Type B pancreatic cell (in vitro differentiated cells): ENCODE measurements at regions not wholly inside any gene's neighbourhood (a gene's known extent, or its start where the extent isn't known, plus 50 kb on each side); places are given as distances from the start of the nearest gene placed in this dataset.
"Not testable (repeated sequence)": the region's sequence is repeated elsewhere in the genome, so short reads cannot be mapped to it uniquely, and the experiment has no call there.

Source experiments
- DNase-seq: peaks from one replicate; pipeline ENCODE4 v3.0.0; 2021; ENCODE audit warnings: mixed read lengths; ENCODE audit not compliant: unreplicated experiment; ENCODE audit errors: extremely low spot score
- H3K27ac Mint-ChIP-seq: 2 replicates; pipeline ENCODE4 v1.8.0; 2021; ENCODE audit warnings: mild to moderate bottlenecking, mixed read lengths
- H3K27me3 Mint-ChIP-seq: 2 replicates; pipeline ENCODE4 v1.8.0; 2021; ENCODE audit warnings: mixed read lengths
- H3K36me3 Mint-ChIP-seq: 2 replicates; pipeline ENCODE4 v1.8.0; 2021; ENCODE audit warnings: mixed read lengths
- H3K4me1 Mint-ChIP-seq: one replicate; pipeline ENCODE4 v1.8.0; 2021; ENCODE audit warnings: mixed read lengths; ENCODE audit not compliant: unreplicated experiment
- H3K4me3 Mint-ChIP-seq: 2 replicates; pipeline ENCODE4 v1.8.0; 2021; ENCODE audit warnings: mild to moderate bottlenecking, mixed read lengths
- H3K9me3 Mint-ChIP-seq: 2 replicates; pipeline ENCODE4 v1.8.0; 2021; ENCODE audit warnings: mixed read lengths
- TF ChIP-seq, protein P1 (sequence below): fragments of 200-600 bp; sonication (generic); conservative IDR thresholded peaks from 2 replicates; pipeline ENCODE4 v1.5.0; 2021; ENCODE audit warnings: antibody characterized with exemption, mild to moderate bottlenecking

GRCh38 chr3:18529631-18530030, 104.5 kb upstream of the SATB1 start:
- no peak overlapping the region for H3K27ac Mint-ChIP-seq
- no peak overlapping the region for H3K4me3 Mint-ChIP-seq
- DNase-seq, result no peak
- no peaks in the 10 kb centered on the region for H3K9me3 Mint-ChIP-seq
- TF ChIP-seq, protein P1, sequence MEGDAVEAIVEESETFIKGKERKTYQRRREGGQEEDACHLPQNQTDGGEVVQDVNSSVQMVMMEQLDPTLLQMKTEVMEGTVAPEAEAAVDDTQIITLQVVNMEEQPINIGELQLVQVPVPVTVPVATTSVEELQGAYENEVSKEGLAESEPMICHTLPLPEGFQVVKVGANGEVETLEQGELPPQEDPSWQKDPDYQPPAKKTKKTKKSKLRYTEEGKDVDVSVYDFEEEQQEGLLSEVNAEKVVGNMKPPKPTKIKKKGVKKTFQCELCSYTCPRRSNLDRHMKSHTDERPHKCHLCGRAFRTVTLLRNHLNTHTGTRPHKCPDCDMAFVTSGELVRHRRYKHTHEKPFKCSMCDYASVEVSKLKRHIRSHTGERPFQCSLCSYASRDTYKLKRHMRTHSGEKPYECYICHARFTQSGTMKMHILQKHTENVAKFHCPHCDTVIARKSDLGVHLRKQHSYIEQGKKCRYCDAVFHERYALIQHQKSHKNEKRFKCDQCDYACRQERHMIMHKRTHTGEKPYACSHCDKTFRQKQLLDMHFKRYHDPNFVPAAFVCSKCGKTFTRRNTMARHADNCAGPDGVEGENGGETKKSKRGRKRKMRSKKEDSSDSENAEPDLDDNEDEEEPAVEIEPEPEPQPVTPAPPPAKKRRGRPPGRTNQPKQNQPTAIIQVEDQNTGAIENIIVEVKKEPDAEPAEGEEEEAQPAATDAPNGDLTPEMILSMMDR, result no peak
- no peaks in the 10 kb centered on the region for H3K27me3 Mint-ChIP-seq
- H3K4me1 Mint-ChIP-seq, result no peaks in the 10 kb centered on the region
- H3K36me3 Mint-ChIP-seq, result no peaks in the 10 kb centered on the region

GRCh38 chr3:18527691-18528090, 102.6 kb upstream of the SATB1 start:
- no peak for DNase-seq
- Mint-ChIP-seq H3K27me3 (no peaks in the 10 kb centered on the region), H3K4me1 (no peaks in the 10 kb centered on the region), H3K4me3 (no peak overlapping the region), H3K36me3 (no peaks in the 10 kb centered on the region), H3K27ac (no peak overlapping the region), H3K9me3 (no peaks in the 10 kb centered on the region)
- TF ChIP-seq, protein P1, result no peak

GRCh38 chr3:18526667-18527066, 101.5 kb upstream of the SATB1 start:
- no peak overlapping the region for H3K27ac Mint-ChIP-seq
- no peak overlapping the region for H3K4me3 Mint-ChIP-seq
- H3K4me1 Mint-ChIP-seq, result no peaks in the 10 kb centered on the region
- H3K36me3 Mint-ChIP-seq, result no peaks in the 10 kb centered on the region
- TF ChIP-seq, protein P1, result no peak
- H3K9me3 Mint-ChIP-seq, result no peaks in the 10 kb centered on the region
- no peaks in the 10 kb centered on the region for H3K27me3 Mint-ChIP-seq
- no peak for DNase-seq

GRCh38 chr3:18516170-18516569, 91.0 kb upstream of the SATB1 start:
- not testable (repeated sequence) for DNase-seq, H3K27ac Mint-ChIP-seq, H3K4me1 Mint-ChIP-seq, H3K36me3 Mint-ChIP-seq, H3K9me3 Mint-ChIP-seq, H3K4me3 Mint-ChIP-seq, H3K27me3 Mint-ChIP-seq

- TF ChIP-seq, protein P1, result no peak
- peaks cover 9% of the 10 kb centered on the region for H3K9me3 Mint-ChIP-seq
- no peaks in the 10 kb centered on the region for H3K27me3 Mint-ChIP-seq
- H3K4me3 Mint-ChIP-seq, result no peak overlapping the region
- no peak for DNase-seq
- no peak overlapping the region for H3K27ac Mint-ChIP-seq
- no peaks in the 10 kb centered on the region for H3K36me3 Mint-ChIP-seq
- H3K4me1 Mint-ChIP-seq, result no peaks in the 10 kb centered on the region
Measured at GRCh38 chr3:18513091-18513490, 88.0 kb upstream of the SATB1 start.

GRCh38 chr3:18512007-18512406, 86.9 kb upstream of the SATB1 start:
- H3K4me1 Mint-ChIP-seq, result no peaks in the 10 kb centered on the region
- H3K4me3 Mint-ChIP-seq, result no peak overlapping the region
- H3K36me3 Mint-ChIP-seq, result no peaks in the 10 kb centered on the region
- H3K27ac Mint-ChIP-seq, result no peak overlapping the region
- TF ChIP-seq, protein P1, result no peak
- DNase-seq, result no peak
- H3K9me3 Mint-ChIP-seq, result peaks cover 9% of the 10 kb centered on the region
- no peaks in the 10 kb centered on the region for H3K27me3 Mint-ChIP-seq
